ENCODE measurements at regions not wholly inside any gene's neighbourhood (a gene's known extent, or its start where the extent isn't known, plus 50 kb on each side); places are given as distances from the start of the nearest gene placed in this dataset.

DNA sequence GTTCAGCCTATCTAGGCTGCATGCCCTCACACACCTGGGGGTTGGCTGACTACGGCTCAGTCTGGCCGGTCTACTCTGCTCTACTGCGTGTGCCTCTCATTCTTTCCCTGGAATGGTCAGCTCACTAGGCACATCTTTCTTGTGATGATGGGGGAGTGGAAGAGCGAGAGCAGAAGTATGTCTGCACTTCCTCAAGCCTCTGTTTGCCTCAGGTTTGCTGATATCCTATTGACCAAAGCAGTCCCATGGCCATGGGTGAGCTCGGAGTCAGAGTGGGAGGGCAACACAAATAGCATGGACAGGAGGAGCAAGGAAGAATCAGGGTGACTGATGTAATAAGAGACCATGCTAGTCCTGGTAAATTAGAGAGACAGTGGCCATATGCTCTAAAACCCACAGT is 167.9 kb upstream of the PRICKLE2 start:
- Histone ChIP-seq H2AFZ (ENCODE audit: low read length, unreplicated experiment) (no peak overlapping the region), H3K79me2 (ENCODE audit: control insufficient read depth, insufficient read depth, low read length, unreplicated experiment) (no peaks in the 10 kb centered on the region), H3K27me3 (ENCODE audit: insufficient read depth, low read length) (no peaks in the 10 kb centered on the region), H3K4me1 (ENCODE audit: control insufficient read depth, insufficient read depth, low read length, unreplicated experiment) (no peaks in the 10 kb centered on the region), H3K36me3 (ENCODE audit: insufficient read depth, low read length) (no peaks in the 10 kb centered on the region), H3K27ac (ENCODE audit: low read depth, low read length) (no peak overlapping the region), H3K4me3 (ENCODE audit: low read depth, low read length) (no peak overlapping the region)

- no peak overlapping the region for H3K4me3 ChIP-seq (ENCODE audit: low read depth, low read length)
- H3K36me3 ChIP-seq (ENCODE audit: insufficient read depth, low read length): no peaks in the 10 kb centered on the region
- no peak overlapping the region for H3K27ac ChIP-seq (ENCODE audit: low read depth, low read length)
- H3K79me2 ChIP-seq (ENCODE audit: control insufficient read depth, insufficient read depth, low read length, unreplicated experiment): no peaks in the 10 kb centered on the region
- no peaks in the 10 kb centered on the region for H3K27me3 ChIP-seq (ENCODE audit: insufficient read depth, low read length)
- no peaks in the 10 kb centered on the region for H3K4me1 ChIP-seq (ENCODE audit: control insufficient read depth, insufficient read depth, low read length, unreplicated experiment)
- no peak overlapping the region for H2AFZ ChIP-seq (ENCODE audit: low read length, unreplicated experiment)
Measured at GRCh38 chr3:64392001-64392400, 166.7 kb upstream of the PRICKLE2 start.

DNA sequence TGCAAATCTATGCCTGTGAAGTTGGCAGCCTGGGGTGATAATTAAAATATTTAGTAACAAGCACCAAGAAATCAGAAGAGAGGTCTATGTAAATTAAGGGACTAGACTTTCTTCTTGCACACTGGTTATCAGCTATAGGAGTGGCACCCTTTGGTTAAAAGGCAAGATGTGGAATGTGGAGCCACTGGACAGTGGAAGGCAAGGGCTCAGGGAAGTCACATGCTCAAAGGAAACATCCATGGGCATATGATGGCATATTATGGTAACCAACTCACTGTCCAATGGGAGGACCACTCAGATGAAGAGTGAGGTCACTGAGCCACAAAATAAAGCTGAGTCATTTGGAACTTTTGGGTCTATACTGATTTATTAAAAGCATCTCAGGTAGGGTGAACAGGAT is 165.6 kb upstream of the PRICKLE2 start:
- H3K79me2 ChIP-seq (ENCODE audit: control insufficient read depth, insufficient read depth, low read length, unreplicated experiment): no peaks in the 10 kb centered on the region
- H3K36me3 ChIP-seq (ENCODE audit: insufficient read depth, low read length): no peaks in the 10 kb centered on the region
- no peak overlapping the region for H3K27ac ChIP-seq (ENCODE audit: low read depth, low read length)
- H3K4me3 ChIP-seq (ENCODE audit: low read depth, low read length): no peak overlapping the region
- no peak overlapping the region for H2AFZ ChIP-seq (ENCODE audit: low read length, unreplicated experiment)
- no peaks in the 10 kb centered on the region for H3K27me3 ChIP-seq (ENCODE audit: insufficient read depth, low read length)
- no peaks in the 10 kb centered on the region for H3K4me1 ChIP-seq (ENCODE audit: control insufficient read depth, insufficient read depth, low read length, unreplicated experiment)

DNA sequence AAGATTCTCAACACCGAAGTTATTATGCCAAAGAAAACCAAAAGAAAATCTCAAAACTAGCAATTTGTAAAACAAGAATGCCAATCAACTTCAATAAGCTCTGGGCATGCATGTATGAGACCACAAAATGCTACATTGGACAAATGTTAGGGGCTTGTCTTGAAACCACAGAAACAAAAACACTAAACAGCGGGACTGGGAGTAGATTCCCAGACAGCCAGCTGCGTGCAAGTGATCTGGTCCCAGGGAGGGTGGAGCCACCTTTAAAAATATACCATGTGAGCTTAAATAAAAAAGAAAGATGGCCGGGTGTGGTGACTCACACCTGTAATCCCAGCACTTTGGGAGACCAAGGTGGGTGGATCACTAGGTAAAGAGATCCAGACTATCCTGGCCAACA is 163.6 kb upstream of the PRICKLE2 start:
- Histone ChIP-seq H3K27me3 (ENCODE audit: insufficient read depth, low read length) (no peaks in the 10 kb centered on the region), H2AFZ (ENCODE audit: low read length, unreplicated experiment) (no peak overlapping the region), H3K36me3 (ENCODE audit: insufficient read depth, low read length) (no peaks in the 10 kb centered on the region), H3K4me1 (ENCODE audit: control insufficient read depth, insufficient read depth, low read length, unreplicated experiment) (no peaks in the 10 kb centered on the region), H3K4me3 (ENCODE audit: low read depth, low read length) (no peak overlapping the region), H3K27ac (ENCODE audit: low read depth, low read length) (no peak overlapping the region), H3K79me2 (ENCODE audit: control insufficient read depth, insufficient read depth, low read length, unreplicated experiment) (no peaks in the 10 kb centered on the region)

- Histone ChIP-seq H3K79me2 (ENCODE audit: control insufficient read depth, insufficient read depth, low read length, unreplicated experiment) (no peaks in the 10 kb centered on the region), H3K4me3 (ENCODE audit: low read depth, low read length) (no peak overlapping the region), H3K27me3 (ENCODE audit: insufficient read depth, low read length) (no peaks in the 10 kb centered on the region), H2AFZ (ENCODE audit: low read length, unreplicated experiment) (no peak overlapping the region), H3K36me3 (ENCODE audit: insufficient read depth, low read length) (no peaks in the 10 kb centered on the region), H3K4me1 (ENCODE audit: control insufficient read depth, insufficient read depth, low read length, unreplicated experiment) (no peaks in the 10 kb centered on the region), H3K27ac (ENCODE audit: low read depth, low read length) (no peak overlapping the region)
Measured at GRCh38 chr3:64387688-64388087, 162.4 kb upstream of the PRICKLE2 start.

GRCh38 chr3:64385277-64385676 is 160.0 kb upstream of the PRICKLE2 start:
- Histone ChIP-seq H3K36me3 (ENCODE audit: insufficient read depth, low read length) (no peaks in the 10 kb centered on the region), H2AFZ (ENCODE audit: low read length, unreplicated experiment) (no peak overlapping the region), H3K27me3 (ENCODE audit: insufficient read depth, low read length) (no peaks in the 10 kb centered on the region), H3K79me2 (ENCODE audit: control insufficient read depth, insufficient read depth, low read length, unreplicated experiment) (no peaks in the 10 kb centered on the region), H3K27ac (ENCODE audit: low read depth, low read length) (no peak overlapping the region), H3K4me3 (ENCODE audit: low read depth, low read length) (no peak overlapping the region), H3K4me1 (ENCODE audit: control insufficient read depth, insufficient read depth, low read length, unreplicated experiment) (no peaks in the 10 kb centered on the region)

DNA sequence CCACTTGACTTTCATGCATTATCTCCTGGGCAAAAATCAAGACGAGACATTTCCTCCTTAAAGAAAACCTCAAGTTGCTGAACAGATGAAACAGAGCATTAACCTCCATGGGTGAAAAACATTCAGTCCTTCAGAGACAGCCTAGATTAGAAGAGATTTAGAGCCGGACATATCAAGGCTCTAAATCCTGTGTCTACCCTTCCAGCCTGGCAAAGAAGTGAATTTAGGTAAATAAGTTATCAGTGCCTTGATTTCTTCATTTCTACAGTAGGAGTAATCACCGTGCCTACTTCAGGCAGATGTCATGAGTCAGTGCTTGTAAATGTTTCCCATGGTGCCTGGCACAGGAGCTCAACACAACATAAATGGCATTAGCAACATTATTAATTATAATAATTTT is 159.3 kb upstream of the PRICKLE2 start:
- H3K27ac ChIP-seq (ENCODE audit: low read depth, low read length): no peak overlapping the region
- no peak overlapping the region for H3K4me3 ChIP-seq (ENCODE audit: low read depth, low read length)
- H3K79me2 ChIP-seq (ENCODE audit: control insufficient read depth, insufficient read depth, low read length, unreplicated experiment): no peaks in the 10 kb centered on the region
- H3K36me3 ChIP-seq (ENCODE audit: insufficient read depth, low read length): no peaks in the 10 kb centered on the region
- no peak overlapping the region for H2AFZ ChIP-seq (ENCODE audit: low read length, unreplicated experiment)
- H3K4me1 ChIP-seq (ENCODE audit: control insufficient read depth, insufficient read depth, low read length, unreplicated experiment): no peaks in the 10 kb centered on the region
- no peaks in the 10 kb centered on the region for H3K27me3 ChIP-seq (ENCODE audit: insufficient read depth, low read length)

- H3K27ac ChIP-seq (ENCODE audit: low read depth, low read length): no peak overlapping the region
- H3K79me2 ChIP-seq (ENCODE audit: control insufficient read depth, insufficient read depth, low read length, unreplicated experiment): no peaks in the 10 kb centered on the region
- no peaks in the 10 kb centered on the region for H3K27me3 ChIP-seq (ENCODE audit: insufficient read depth, low read length)
- no peak overlapping the region for H3K4me3 ChIP-seq (ENCODE audit: low read depth, low read length)
- no peaks in the 10 kb centered on the region for H3K36me3 ChIP-seq (ENCODE audit: insufficient read depth, low read length)
- no peaks in the 10 kb centered on the region for H3K4me1 ChIP-seq (ENCODE audit: control insufficient read depth, insufficient read depth, low read length, unreplicated experiment)
- no peak overlapping the region for H2AFZ ChIP-seq (ENCODE audit: low read length, unreplicated experiment)
Measured at GRCh38 chr3:64382153-64382552, 156.9 kb upstream of the PRICKLE2 start.

GRCh38 chr3:64381367-64381766 is 156.1 kb upstream of the PRICKLE2 start:
- Histone ChIP-seq H3K4me1 (ENCODE audit: control insufficient read depth, insufficient read depth, low read length, unreplicated experiment) (no peaks in the 10 kb centered on the region), H3K79me2 (ENCODE audit: control insufficient read depth, insufficient read depth, low read length, unreplicated experiment) (no peaks in the 10 kb centered on the region), H3K27me3 (ENCODE audit: insufficient read depth, low read length) (no peaks in the 10 kb centered on the region), H3K36me3 (ENCODE audit: insufficient read depth, low read length) (no peaks in the 10 kb centered on the region), H2AFZ (ENCODE audit: low read length, unreplicated experiment) (no peak overlapping the region), H3K4me3 (ENCODE audit: low read depth, low read length) (no peak overlapping the region), H3K27ac (ENCODE audit: low read depth, low read length) (no peak overlapping the region)

GRCh38 chr3:64380546-64380945 is 155.3 kb upstream of the PRICKLE2 start:
- Histone ChIP-seq H2AFZ (ENCODE audit: low read length, unreplicated experiment) (no peak overlapping the region), H3K79me2 (ENCODE audit: control insufficient read depth, insufficient read depth, low read length, unreplicated experiment) (no peaks in the 10 kb centered on the region), H3K4me1 (ENCODE audit: control insufficient read depth, insufficient read depth, low read length, unreplicated experiment) (no peaks in the 10 kb centered on the region), H3K36me3 (ENCODE audit: insufficient read depth, low read length) (no peaks in the 10 kb centered on the region), H3K27me3 (ENCODE audit: insufficient read depth, low read length) (no peaks in the 10 kb centered on the region), H3K4me3 (ENCODE audit: low read depth, low read length) (no peak overlapping the region), H3K27ac (ENCODE audit: low read depth, low read length) (no peak overlapping the region)

DNA sequence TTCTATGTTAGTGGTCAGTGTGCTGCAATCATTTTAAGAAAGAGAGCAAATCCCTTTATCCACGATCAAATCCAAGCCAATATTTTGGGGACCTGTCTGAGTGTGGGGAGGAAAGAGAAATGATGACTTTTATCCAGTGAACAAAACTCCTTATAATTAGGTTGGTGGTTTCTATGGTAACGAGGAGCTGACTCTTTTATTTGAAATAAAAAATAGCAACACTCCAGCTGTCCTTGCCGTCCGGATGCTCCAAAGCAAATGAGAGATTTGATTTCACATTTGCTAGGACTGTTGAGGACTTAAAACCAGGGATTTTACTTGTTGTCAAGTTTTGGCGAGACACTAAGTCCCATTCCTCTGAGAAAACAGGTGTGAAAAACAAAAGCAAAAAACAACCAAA is 154.0 kb upstream of the PRICKLE2 start:
- no peaks in the 10 kb centered on the region for H3K36me3 ChIP-seq (ENCODE audit: insufficient read depth, low read length)
- H3K79me2 ChIP-seq (ENCODE audit: control insufficient read depth, insufficient read depth, low read length, unreplicated experiment): no peaks in the 10 kb centered on the region
- H3K4me1 ChIP-seq (ENCODE audit: control insufficient read depth, insufficient read depth, low read length, unreplicated experiment): no peaks in the 10 kb centered on the region
- H3K4me3 ChIP-seq (ENCODE audit: low read depth, low read length): no peak overlapping the region
- no peak overlapping the region for H2AFZ ChIP-seq (ENCODE audit: low read length, unreplicated experiment)
- no peaks in the 10 kb centered on the region for H3K27me3 ChIP-seq (ENCODE audit: insufficient read depth, low read length)
- no peak overlapping the region for H3K27ac ChIP-seq (ENCODE audit: low read depth, low read length)

GRCh38 chr3:64377942-64378341 is 152.7 kb upstream of the PRICKLE2 start:
- Histone ChIP-seq H3K36me3 (ENCODE audit: insufficient read depth, low read length) (no peaks in the 10 kb centered on the region), H2AFZ (ENCODE audit: low read length, unreplicated experiment) (no peak overlapping the region), H3K4me3 (ENCODE audit: low read depth, low read length) (no peak overlapping the region), H3K27ac (ENCODE audit: low read depth, low read length) (no peak overlapping the region), H3K4me1 (ENCODE audit: control insufficient read depth, insufficient read depth, low read length, unreplicated experiment) (no peaks in the 10 kb centered on the region), H3K27me3 (ENCODE audit: insufficient read depth, low read length) (no peaks in the 10 kb centered on the region), H3K79me2 (ENCODE audit: control insufficient read depth, insufficient read depth, low read length, unreplicated experiment) (no peaks in the 10 kb centered on the region)
